Liver (tissue), 8 donors: ENCODE measurements at regions not wholly inside any gene's neighbourhood (a gene's known extent, or its start where the extent isn't known, plus 50 kb on each side); places are given as distances from the start of the nearest gene placed in this dataset.

Experiments used
- DNase-seq: peaks from one replicate; pipeline ENCODE4 v3.0.0-alpha.2; 2017; ENCODE audit warnings: low spot score
- H3K27ac ChIP-seq, 2 donors: one replicate each; pipeline ENCODE4 v1.7.0; 2013; ENCODE audit warnings: inconsistent platforms in 2 of 2, low read length in 2 of 2, control low read depth in 1 of 2, low read depth in 1 of 2, mild to moderate bottlenecking in 1 of 2
- H3K27me3 ChIP-seq, 4 donors: one replicate each; pipeline versions ENCODE4 v1.6.1 to v1.7.0; 2013; ENCODE audit warnings: low read length in 3 of 4, inconsistent platforms in 1 of 4, mild to moderate bottlenecking in 1 of 4, moderate library complexity in 1 of 4; ENCODE audit not compliant: control insufficient read depth in 4 of 4, insufficient read depth in 4 of 4
- H3K36me3 ChIP-seq, 4 donors: one replicate each; pipeline versions ENCODE4 v1.6.1 to v1.7.0; 2013; ENCODE audit warnings: low read length in 3 of 4, mild to moderate bottlenecking in 3 of 4, low read depth in 1 of 4, moderate library complexity in 1 of 4; ENCODE audit not compliant: control insufficient read depth in 4 of 4, insufficient read depth in 3 of 4
- H3K4me1 ChIP-seq, 4 donors: one replicate each; pipeline versions ENCODE4 v1.6.1 to v1.7.0; 2013; ENCODE audit warnings: low read length in 3 of 4, mild to moderate bottlenecking in 3 of 4, moderate library complexity in 1 of 4; ENCODE audit not compliant: control insufficient read depth in 4 of 4, insufficient read depth in 4 of 4
- H3K4me3 ChIP-seq, 3 donors: one replicate each; pipeline versions ENCODE4 v1.6.1 to v1.7.0; 2013; ENCODE audit warnings: low read length in 3 of 3, control low read depth in 1 of 3, low read depth in 1 of 3, mild to moderate bottlenecking in 1 of 3
- H3K9ac ChIP-seq, 2 donors: one replicate each; pipeline ENCODE4 v1.7.0; 2013; ENCODE audit warnings: low read length in 2 of 2, mild to moderate bottlenecking in 2 of 2, moderate library complexity in 2 of 2, control low read depth in 1 of 2, low read depth in 1 of 2
- H3K9me3 ChIP-seq, 4 donors: one replicate each; pipeline versions ENCODE4 v1.6.1 to v1.7.0; 2013; ENCODE audit warnings: low read length in 3 of 4; ENCODE audit not compliant: control insufficient read depth in 4 of 4
- CTCF ChIP-seq: fragments of 150-350 bp; IDR thresholded peaks from 2 replicates; pipeline ENCODE4 v1.5.1; 2017; ENCODE audit warnings: improper control_type of control experiment, low read depth, low read length; ENCODE audit not compliant: missing input control
- EGR1 ChIP-seq, 2 donors: IDR thresholded peaks; 2 replicates each; pipeline ENCODE4 v1.6.1; 2016 to 2018; ENCODE audit warnings: antibody characterized with exemption in 2 of 2, low read depth in 2 of 2
- FOXA1 ChIP-seq: IDR thresholded peaks from 2 replicates; pipeline ENCODE4 v1.6.1; 2016; ENCODE audit warnings: antibody characterized with exemption
- FOXA2 ChIP-seq: IDR thresholded peaks from 2 replicates; pipeline ENCODE4 v1.6.1; 2016; ENCODE audit warnings: antibody characterized with exemption
- GABPA ChIP-seq, 2 donors: IDR thresholded peaks in 1 of 2; conservative IDR thresholded peaks in 1 of 2; 2 replicates each; pipeline ENCODE4 v1.6.1; 2016; ENCODE audit warnings: antibody characterized with exemption in 2 of 2, mild to moderate bottlenecking in 1 of 2, moderate library complexity in 1 of 2
- HNF4A ChIP-seq, 2 donors: conservative IDR thresholded peaks; 2 replicates each; pipeline ENCODE4 v1.6.1; 2016; ENCODE audit warnings: antibody characterized with exemption in 2 of 2, mild to moderate bottlenecking in 2 of 2
- HNF4G ChIP-seq: IDR thresholded peaks from 2 replicates; pipeline ENCODE4 v1.6.1; 2016; ENCODE audit warnings: antibody characterized with exemption
- JUND ChIP-seq, 2 donors: IDR thresholded peaks; 2 replicates each; pipeline ENCODE4 v1.6.1; 2016; ENCODE audit warnings: antibody characterized with exemption in 2 of 2
- NR2F2 ChIP-seq: IDR thresholded peaks from 2 replicates; pipeline ENCODE4 v1.6.1; 2016; ENCODE audit warnings: antibody characterized with exemption
- RAD21 ChIP-seq, 2 donors: IDR thresholded peaks; 2 replicates each; pipeline ENCODE4 v1.6.1; 2016; ENCODE audit warnings: antibody characterized with exemption in 2 of 2, mild to moderate bottlenecking in 2 of 2
- RXRA ChIP-seq, 2 donors: IDR thresholded peaks; 2 replicates each; pipeline ENCODE4 v1.6.1; 2017 to 2018; ENCODE audit warnings: antibody characterized with exemption in 2 of 2, mild to moderate bottlenecking in 1 of 2
- SP1 ChIP-seq: IDR thresholded peaks from 2 replicates; pipeline ENCODE4 v1.6.1; 2018; ENCODE audit warnings: antibody characterized with exemption, mild to moderate bottlenecking
- TAF1 ChIP-seq: conservative IDR thresholded peaks from 2 replicates; pipeline ENCODE4 v1.6.1; 2016; ENCODE audit warnings: antibody characterized with exemption, mild to moderate bottlenecking
- YY1 ChIP-seq: IDR thresholded peaks from 2 replicates; pipeline ENCODE4 v1.6.1; 2016; ENCODE audit warnings: antibody characterized with exemption, mild to moderate bottlenecking
- WGBS: extraction: QIAGEN DNeasy Blood & Tissue Kit; methylation state at CpG from one replicate; pipeline ENCODE4 v1.1.7; 2013; 5-methylcytosine and 5-hydroxymethylcytosine counted together
- TF ChIP-seq, protein P1 (sequence below): IDR thresholded peaks from 2 replicates; pipeline ENCODE4 v1.6.1; 2016; ENCODE audit warnings: antibody characterized with exemption
- TF ChIP-seq, protein P2 (sequence below): IDR thresholded peaks from 2 replicates; pipeline ENCODE4 v1.6.1; 2016; ENCODE audit warnings: antibody characterized with exemption
- TF ChIP-seq, protein P3 (sequence below): IDR thresholded peaks from 2 replicates; pipeline ENCODE4 v1.6.1; 2016; ENCODE audit warnings: antibody characterized with exemption
- TF ChIP-seq, protein P4 (sequence below): IDR thresholded peaks from 2 replicates; pipeline ENCODE4 v1.6.1; 2016; ENCODE audit warnings: antibody characterized with exemption, mild to moderate bottlenecking
- donor health status: healthy.
- donor health status: healthy.
- donor health status: healthy.
- donor health status: healthy.
- donor health status: healthy.

- no peak overlapping the region for H3K4me3 ChIP-seq
- peak overlapping the region; percentile 77 to 83 for H3K27ac ChIP-seq
- H3K36me3 ChIP-seq: no peaks in the 10 kb centered on the region
- TF ChIP-seq JUND (IDR thresholded peaks at IDR 0.05): peak; percentile 95 to 96
- no peak for TF ChIP-seq CTCF
- peak in 1 of 2 donors; percentile 20 for TF ChIP-seq GABPA (IDR thresholded peaks at IDR 0.05 in 1 of 2, conservative IDR thresholded peaks at IDR 0.05 in 1 of 2)
- TF ChIP-seq, protein P1, sequence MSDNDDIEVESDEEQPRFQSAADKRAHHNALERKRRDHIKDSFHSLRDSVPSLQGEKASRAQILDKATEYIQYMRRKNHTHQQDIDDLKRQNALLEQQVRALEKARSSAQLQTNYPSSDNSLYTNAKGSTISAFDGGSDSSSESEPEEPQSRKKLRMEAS: peak; percentile 97
- TF ChIP-seq NR2F2: no peak
- peak; percentile 90 to 93 for TF ChIP-seq HNF4A (conservative IDR thresholded peaks at IDR 0.05)
- no peak for TF ChIP-seq FOXA1
- TF ChIP-seq, protein P2, sequence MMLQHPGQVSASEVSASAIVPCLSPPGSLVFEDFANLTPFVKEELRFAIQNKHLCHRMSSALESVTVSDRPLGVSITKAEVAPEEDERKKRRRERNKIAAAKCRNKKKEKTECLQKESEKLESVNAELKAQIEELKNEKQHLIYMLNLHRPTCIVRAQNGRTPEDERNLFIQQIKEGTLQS: peak; percentile 83
- peak; percentile 61 to 68 for TF ChIP-seq RAD21 (IDR thresholded peaks at IDR 0.05)
- TF ChIP-seq FOXA2: peak; percentile 31
- peak; percentile 83 to 87 for TF ChIP-seq RXRA (IDR thresholded peaks at IDR 0.05)
- TF ChIP-seq, protein P3, sequence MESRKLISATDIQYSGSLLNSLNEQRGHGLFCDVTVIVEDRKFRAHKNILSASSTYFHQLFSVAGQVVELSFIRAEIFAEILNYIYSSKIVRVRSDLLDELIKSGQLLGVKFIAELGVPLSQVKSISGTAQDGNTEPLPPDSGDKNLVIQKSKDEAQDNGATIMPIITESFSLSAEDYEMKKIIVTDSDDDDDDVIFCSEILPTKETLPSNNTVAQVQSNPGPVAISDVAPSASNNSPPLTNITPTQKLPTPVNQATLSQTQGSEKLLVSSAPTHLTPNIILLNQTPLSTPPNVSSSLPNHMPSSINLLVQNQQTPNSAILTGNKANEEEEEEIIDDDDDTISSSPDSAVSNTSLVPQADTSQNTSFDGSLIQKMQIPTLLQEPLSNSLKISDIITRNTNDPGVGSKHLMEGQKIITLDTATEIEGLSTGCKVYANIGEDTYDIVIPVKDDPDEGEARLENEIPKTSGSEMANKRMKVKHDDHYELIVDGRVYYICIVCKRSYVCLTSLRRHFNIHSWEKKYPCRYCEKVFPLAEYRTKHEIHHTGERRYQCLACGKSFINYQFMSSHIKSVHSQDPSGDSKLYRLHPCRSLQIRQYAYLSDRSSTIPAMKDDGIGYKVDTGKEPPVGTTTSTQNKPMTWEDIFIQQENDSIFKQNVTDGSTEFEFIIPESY: peak; percentile 73
- TF ChIP-seq, protein P4, sequence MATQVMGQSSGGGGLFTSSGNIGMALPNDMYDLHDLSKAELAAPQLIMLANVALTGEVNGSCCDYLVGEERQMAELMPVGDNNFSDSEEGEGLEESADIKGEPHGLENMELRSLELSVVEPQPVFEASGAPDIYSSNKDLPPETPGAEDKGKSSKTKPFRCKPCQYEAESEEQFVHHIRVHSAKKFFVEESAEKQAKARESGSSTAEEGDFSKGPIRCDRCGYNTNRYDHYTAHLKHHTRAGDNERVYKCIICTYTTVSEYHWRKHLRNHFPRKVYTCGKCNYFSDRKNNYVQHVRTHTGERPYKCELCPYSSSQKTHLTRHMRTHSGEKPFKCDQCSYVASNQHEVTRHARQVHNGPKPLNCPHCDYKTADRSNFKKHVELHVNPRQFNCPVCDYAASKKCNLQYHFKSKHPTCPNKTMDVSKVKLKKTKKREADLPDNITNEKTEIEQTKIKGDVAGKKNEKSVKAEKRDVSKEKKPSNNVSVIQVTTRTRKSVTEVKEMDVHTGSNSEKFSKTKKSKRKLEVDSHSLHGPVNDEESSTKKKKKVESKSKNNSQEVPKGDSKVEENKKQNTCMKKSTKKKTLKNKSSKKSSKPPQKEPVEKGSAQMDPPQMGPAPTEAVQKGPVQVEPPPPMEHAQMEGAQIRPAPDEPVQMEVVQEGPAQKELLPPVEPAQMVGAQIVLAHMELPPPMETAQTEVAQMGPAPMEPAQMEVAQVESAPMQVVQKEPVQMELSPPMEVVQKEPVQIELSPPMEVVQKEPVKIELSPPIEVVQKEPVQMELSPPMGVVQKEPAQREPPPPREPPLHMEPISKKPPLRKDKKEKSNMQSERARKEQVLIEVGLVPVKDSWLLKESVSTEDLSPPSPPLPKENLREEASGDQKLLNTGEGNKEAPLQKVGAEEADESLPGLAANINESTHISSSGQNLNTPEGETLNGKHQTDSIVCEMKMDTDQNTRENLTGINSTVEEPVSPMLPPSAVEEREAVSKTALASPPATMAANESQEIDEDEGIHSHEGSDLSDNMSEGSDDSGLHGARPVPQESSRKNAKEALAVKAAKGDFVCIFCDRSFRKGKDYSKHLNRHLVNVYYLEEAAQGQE: peak; percentile 46
- TF ChIP-seq HNF4G: peak; percentile 73
- TF ChIP-seq YY1: peak; percentile 94
- TF ChIP-seq TAF1: no peak
- peak in 1 of 2 donors; percentile 84 for TF ChIP-seq EGR1 (IDR thresholded peaks at IDR 0.05; ENCODE audit: low read depth in 2 of 2)
- TF ChIP-seq SP1: peak; percentile 87
- WGBS: 35% methylated on average over 22 of the region's 22 CpGs
- peaks cover 7 to 17% (median 11%) of the 10 kb centered on the region in 4 donors for H3K4me1 ChIP-seq
- DNase-seq: peak; percentile 35
- H3K9ac ChIP-seq: no peak overlapping the region
- no peaks in the 10 kb centered on the region for H3K9me3 ChIP-seq
- H3K27me3 ChIP-seq: no peaks in the 10 kb centered on the region
These were observed 236.2 kb downstream of the SYK start for GRCh38 chr9:91037511-91038482.
